ENCODE measurements at regions not wholly inside any gene's neighbourhood (a gene's known extent, or its start where the extent isn't known, plus 50 kb on each side); places are given as distances from the start of the nearest gene placed in this dataset.
"Not testable (repeated sequence)": the region's sequence is repeated elsewhere in the genome, so short reads cannot be mapped to it uniquely, and the experiment has no call there.

- CTCF ChIA-PET (ENCODE audit: unreplicated experiment), result no interaction called here
These were observed 661.0 kb downstream of the DTWD2 start for GRCh38 chr5:118327389-118327788.

DNA sequence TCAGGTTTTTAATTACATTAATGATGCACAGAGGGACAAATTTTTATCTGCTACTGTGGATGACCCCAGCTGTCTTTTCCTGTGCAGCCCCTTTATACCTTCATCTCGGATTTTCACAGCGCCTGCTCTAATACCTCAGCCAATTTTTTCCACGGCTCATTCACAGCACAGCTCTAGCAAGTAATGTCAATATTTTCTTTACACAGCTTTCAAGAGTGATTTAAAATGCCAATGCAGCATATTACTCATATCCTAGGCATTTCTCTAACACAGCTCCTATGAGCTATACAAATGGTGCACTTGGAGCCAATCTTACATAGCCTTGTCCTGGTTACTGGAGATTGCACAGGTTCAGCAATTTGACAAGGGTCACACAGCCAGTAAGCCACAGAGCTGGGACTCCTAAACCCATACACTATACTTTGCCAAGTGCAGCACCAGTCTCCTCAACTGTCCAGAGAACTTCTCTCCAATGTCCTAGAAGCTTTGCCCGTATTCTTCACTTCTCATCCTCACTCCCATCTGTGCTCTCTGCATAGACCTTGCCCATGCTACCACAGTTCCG, 661.8 kb downstream of the DTWD2 start:
- no peak overlapping the region for H3K27ac ChIP-seq (ENCODE audit: low read depth, low read length, poor library complexity, severe bottlenecking)
- H4K20me1 ChIP-seq (ENCODE audit: insufficient read depth, low read length), result no peaks in the 10 kb centered on the region
- CTCF ChIA-PET (ENCODE audit: unreplicated experiment), result no interaction called here
- DNase-seq (ENCODE audit: low spot score), result no peak
- no peaks in the 10 kb centered on the region for H3K4me1 ChIP-seq (ENCODE audit: insufficient read depth, low read length, poor library complexity, severe bottlenecking)
- POLR2A ChIA-PET, result interaction anchor here (0.5 kb wide), 1 partner anchor 1101 kb away, joined by 3 read pairs; no protein-coding TSS in a partner anchor
- TF ChIP-seq EZH2phosphoT487 (IDR thresholded peaks at IDR 0.05; ENCODE audit: borderline replicate concordance, low read depth, low read length), result no peak
- TF ChIP-seq, protein P1, sequence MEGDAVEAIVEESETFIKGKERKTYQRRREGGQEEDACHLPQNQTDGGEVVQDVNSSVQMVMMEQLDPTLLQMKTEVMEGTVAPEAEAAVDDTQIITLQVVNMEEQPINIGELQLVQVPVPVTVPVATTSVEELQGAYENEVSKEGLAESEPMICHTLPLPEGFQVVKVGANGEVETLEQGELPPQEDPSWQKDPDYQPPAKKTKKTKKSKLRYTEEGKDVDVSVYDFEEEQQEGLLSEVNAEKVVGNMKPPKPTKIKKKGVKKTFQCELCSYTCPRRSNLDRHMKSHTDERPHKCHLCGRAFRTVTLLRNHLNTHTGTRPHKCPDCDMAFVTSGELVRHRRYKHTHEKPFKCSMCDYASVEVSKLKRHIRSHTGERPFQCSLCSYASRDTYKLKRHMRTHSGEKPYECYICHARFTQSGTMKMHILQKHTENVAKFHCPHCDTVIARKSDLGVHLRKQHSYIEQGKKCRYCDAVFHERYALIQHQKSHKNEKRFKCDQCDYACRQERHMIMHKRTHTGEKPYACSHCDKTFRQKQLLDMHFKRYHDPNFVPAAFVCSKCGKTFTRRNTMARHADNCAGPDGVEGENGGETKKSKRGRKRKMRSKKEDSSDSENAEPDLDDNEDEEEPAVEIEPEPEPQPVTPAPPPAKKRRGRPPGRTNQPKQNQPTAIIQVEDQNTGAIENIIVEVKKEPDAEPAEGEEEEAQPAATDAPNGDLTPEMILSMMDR (conservative IDR thresholded peaks at IDR 0.05; ENCODE audit: low read length), result no peak
- intact Hi-C loops (cut with micrococcal nuclease; ENCODE audit: unreplicated experiment), result no loop called here
- H3K9me2 ChIP-seq (ENCODE audit: insufficient read depth, low read length), result no peaks in the 10 kb centered on the region
- no peak overlapping the region for H3K4me2 ChIP-seq (ENCODE audit: low read length)
- H3K4me3 ChIP-seq (ENCODE audit: low read depth, low read length, poor library complexity, severe bottlenecking), result no peak overlapping the region
- BruUV-seq (replicated peaks), result no TSS peak
- no peaks in the 10 kb centered on the region for H3K79me2 ChIP-seq (ENCODE audit: insufficient read depth, low read depth, low read length)
- no peaks in the 10 kb centered on the region for H3K9me3 ChIP-seq (ENCODE audit: low read length)
- H3K36me3 ChIP-seq (ENCODE audit: insufficient read depth, low read length), result no peaks in the 10 kb centered on the region
- H2AFZ ChIP-seq (ENCODE audit: low read length), result no peak overlapping the region

More at GRCh38 chr5:118327389-118327788, 661.0 kb downstream of the DTWD2 start:
- Histone ChIP-seq H4K20me1 (ENCODE audit: insufficient read depth, low read length) (no peaks in the 10 kb centered on the region), H2AFZ (ENCODE audit: low read length) (no peak overlapping the region), H3K4me1 (ENCODE audit: insufficient read depth, low read length, poor library complexity, severe bottlenecking) (no peaks in the 10 kb centered on the region), H3K4me2 (ENCODE audit: low read length) (no peak overlapping the region), H3K27ac (ENCODE audit: low read depth, low read length, poor library complexity, severe bottlenecking) (no peak overlapping the region), H3K9me3 (ENCODE audit: low read length) (no peaks in the 10 kb centered on the region), H3K9me2 (ENCODE audit: insufficient read depth, low read length) (no peaks in the 10 kb centered on the region), H3K4me3 (ENCODE audit: low read depth, low read length, poor library complexity, severe bottlenecking) (no peak overlapping the region), H3K36me3 (ENCODE audit: insufficient read depth, low read length) (no peaks in the 10 kb centered on the region), H3K79me2 (ENCODE audit: insufficient read depth, low read depth, low read length) (no peaks in the 10 kb centered on the region)
- DNase-seq (ENCODE audit: low spot score), result no peak
- TF ChIP-seq, protein P1 (conservative IDR thresholded peaks at IDR 0.05; ENCODE audit: low read length), result no peak
- TF ChIP-seq EZH2phosphoT487 (IDR thresholded peaks at IDR 0.05; ENCODE audit: borderline replicate concordance, low read depth, low read length), result no peak
- intact Hi-C loops (cut with micrococcal nuclease; ENCODE audit: unreplicated experiment), result no loop called here
- POLR2A ChIA-PET, result interaction anchor here (0.6 kb wide), 1 partner anchor 255 kb away, joined by 3 read pairs; no protein-coding TSS in a partner anchor
- no TSS peak for BruUV-seq (replicated peaks)

DNA sequence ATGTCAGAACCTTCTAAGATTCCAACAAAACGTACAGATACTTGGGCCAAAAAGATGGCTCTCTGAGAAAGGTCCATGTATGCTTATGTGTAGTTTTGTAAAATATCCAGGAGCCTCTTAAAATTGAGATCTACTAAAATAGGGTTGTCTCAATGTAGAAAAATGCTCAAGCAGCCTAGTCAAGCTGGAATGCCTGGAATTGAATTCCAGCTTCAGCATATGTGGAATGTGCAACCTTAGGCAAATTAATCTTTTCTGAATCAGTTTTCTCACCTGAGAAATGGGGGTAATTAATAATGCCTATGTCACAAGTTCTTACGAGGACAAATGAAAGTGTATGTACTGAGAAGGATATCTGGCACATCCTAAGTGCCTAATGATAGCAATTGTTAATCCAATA, 662.4 kb downstream of the DTWD2 start:
- no peaks in the 10 kb centered on the region for H3K36me3 ChIP-seq (ENCODE audit: insufficient read depth, low read length)
- no peaks in the 10 kb centered on the region for H4K20me1 ChIP-seq (ENCODE audit: insufficient read depth, low read length)
- no peaks in the 10 kb centered on the region for H3K9me3 ChIP-seq (ENCODE audit: low read length)
- H3K27ac ChIP-seq (ENCODE audit: low read depth, low read length, poor library complexity, severe bottlenecking), result no peak overlapping the region
- no peak for DNase-seq (ENCODE audit: low spot score)
- H3K4me3 ChIP-seq (ENCODE audit: low read depth, low read length, poor library complexity, severe bottlenecking), result no peak overlapping the region
- H3K9me2 ChIP-seq (ENCODE audit: insufficient read depth, low read length), result no peaks in the 10 kb centered on the region
- ChIA-PET POLR2A (interaction anchor here (0.5 kb wide), 1 partner anchor 1100 kb away, joined by 3 read pairs; no protein-coding TSS in a partner anchor), CTCF (ENCODE audit: unreplicated experiment) (no interaction called here)
- no peaks in the 10 kb centered on the region for H3K79me2 ChIP-seq (ENCODE audit: insufficient read depth, low read depth, low read length)
- no TSS peak for BruUV-seq (replicated peaks)
- no peaks in the 10 kb centered on the region for H3K4me1 ChIP-seq (ENCODE audit: insufficient read depth, low read length, poor library complexity, severe bottlenecking)
- no peak overlapping the region for H2AFZ ChIP-seq (ENCODE audit: low read length)
- no peak overlapping the region for H3K4me2 ChIP-seq (ENCODE audit: low read length)
- TF ChIP-seq, protein P1 (conservative IDR thresholded peaks at IDR 0.05; ENCODE audit: low read length), result no peak
- no peak for TF ChIP-seq EZH2phosphoT487 (IDR thresholded peaks at IDR 0.05; ENCODE audit: borderline replicate concordance, low read depth, low read length)
- intact Hi-C loops (cut with micrococcal nuclease; ENCODE audit: unreplicated experiment), result no loop called here

- CTCF ChIA-PET (ENCODE audit: unreplicated experiment); H3K36me3 ChIP-seq (ENCODE audit: insufficient read depth, low read length); H3K9me2 ChIP-seq (ENCODE audit: insufficient read depth, low read length); H3K4me2 ChIP-seq (ENCODE audit: low read length); H2AFZ ChIP-seq (ENCODE audit: low read length); H3K4me3 ChIP-seq (ENCODE audit: low read depth, low read length, poor library complexity, severe bottlenecking); H3K4me1 ChIP-seq (ENCODE audit: insufficient read depth, low read length, poor library complexity, severe bottlenecking); H3K9me3 ChIP-seq (ENCODE audit: low read length); intact Hi-C loops (cut with micrococcal nuclease; ENCODE audit: unreplicated experiment); DNase-seq (ENCODE audit: low spot score); H3K79me2 ChIP-seq (ENCODE audit: insufficient read depth, low read depth, low read length); H3K27ac ChIP-seq (ENCODE audit: low read depth, low read length, poor library complexity, severe bottlenecking); BruUV-seq (replicated peaks); H4K20me1 ChIP-seq (ENCODE audit: insufficient read depth, low read length): not testable (repeated sequence)
- POLR2A ChIA-PET, result interaction anchor here (0.6 kb wide), 1 partner anchor 253 kb away, joined by 3 read pairs; no protein-coding TSS in a partner anchor
These were observed 664.6 kb downstream of the DTWD2 start for GRCh38 chr5:118323723-118324122.
